ENCODE measurements at regions not wholly inside any gene's neighbourhood (a gene's known extent, or its start where the extent isn't known, plus 50 kb on each side); places are given as distances from the start of the nearest gene placed in this dataset.

DNA sequence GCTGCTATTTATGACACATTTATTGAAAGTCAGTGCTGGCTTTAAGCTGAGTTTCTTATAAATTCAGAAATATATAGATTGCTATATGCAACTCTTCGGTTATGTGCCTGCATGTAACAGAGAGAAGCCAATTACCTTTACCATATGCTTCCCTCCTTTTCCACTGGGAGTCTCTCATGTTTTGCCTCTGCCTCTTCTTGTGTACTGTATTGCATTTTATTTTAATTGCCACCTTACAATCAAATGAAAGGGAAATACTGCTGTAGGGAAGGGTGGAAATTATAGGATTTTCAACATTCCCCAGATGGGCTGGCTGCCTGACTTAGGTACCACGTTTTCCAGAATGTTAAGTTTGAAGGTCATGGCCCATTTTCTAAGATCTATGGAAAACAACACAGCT is 655.4 kb upstream of the SLIT2 start:
- DNase-seq (ENCODE audit: low spot score in 2 of 2, unreplicated experiment in 2 of 2) = no peak
- Mint-ChIP-seq H3K4me1 (peaks cover 16% of the 10 kb centered on the region), H3K27ac (no peak overlapping the region), H3K36me3 (no peaks in the 10 kb centered on the region), H3K27me3 (ENCODE audit: low read depth) (no peaks in the 10 kb centered on the region), H3K9me3 (peaks cover under 1% of the 10 kb centered on the region), H3K4me3 (no peak overlapping the region)
- no peak for TF ChIP-seq CTCF (IDR thresholded peaks at IDR 0.05; ENCODE audit: unreplicated experiment)

DNA sequence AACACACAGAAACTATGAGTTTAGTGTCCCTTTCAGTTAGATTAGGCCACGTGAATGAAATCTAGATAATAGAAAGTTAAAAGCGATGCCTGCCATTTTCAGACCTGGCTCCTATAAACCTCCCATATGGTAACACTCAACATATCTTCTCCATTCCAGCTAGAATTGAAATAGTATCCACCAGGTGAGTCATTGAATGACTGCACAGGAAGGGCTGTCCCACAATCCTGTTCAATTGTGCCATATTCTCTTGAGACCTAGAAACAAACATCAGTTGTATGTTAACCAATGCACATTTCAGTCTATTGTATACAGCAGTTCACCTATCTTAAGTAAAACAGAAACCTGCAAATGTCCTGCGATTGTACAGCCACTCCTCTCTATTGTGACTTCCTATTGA is 659.3 kb upstream of the SLIT2 start:
- no peak for DNase-seq (ENCODE audit: low spot score in 2 of 2, unreplicated experiment in 2 of 2)
- H3K27ac Mint-ChIP-seq = no peak overlapping the region
- H3K9me3 Mint-ChIP-seq = peaks cover 4% of the 10 kb centered on the region
- H3K36me3 Mint-ChIP-seq = peaks cover 2% of the 10 kb centered on the region
- no peak for TF ChIP-seq CTCF (IDR thresholded peaks at IDR 0.05; ENCODE audit: unreplicated experiment)
- H3K4me3 Mint-ChIP-seq = no peak overlapping the region
- peaks cover 26% of the 10 kb centered on the region for H3K4me1 Mint-ChIP-seq
- H3K27me3 Mint-ChIP-seq (ENCODE audit: low read depth) = no peaks in the 10 kb centered on the region

DNA sequence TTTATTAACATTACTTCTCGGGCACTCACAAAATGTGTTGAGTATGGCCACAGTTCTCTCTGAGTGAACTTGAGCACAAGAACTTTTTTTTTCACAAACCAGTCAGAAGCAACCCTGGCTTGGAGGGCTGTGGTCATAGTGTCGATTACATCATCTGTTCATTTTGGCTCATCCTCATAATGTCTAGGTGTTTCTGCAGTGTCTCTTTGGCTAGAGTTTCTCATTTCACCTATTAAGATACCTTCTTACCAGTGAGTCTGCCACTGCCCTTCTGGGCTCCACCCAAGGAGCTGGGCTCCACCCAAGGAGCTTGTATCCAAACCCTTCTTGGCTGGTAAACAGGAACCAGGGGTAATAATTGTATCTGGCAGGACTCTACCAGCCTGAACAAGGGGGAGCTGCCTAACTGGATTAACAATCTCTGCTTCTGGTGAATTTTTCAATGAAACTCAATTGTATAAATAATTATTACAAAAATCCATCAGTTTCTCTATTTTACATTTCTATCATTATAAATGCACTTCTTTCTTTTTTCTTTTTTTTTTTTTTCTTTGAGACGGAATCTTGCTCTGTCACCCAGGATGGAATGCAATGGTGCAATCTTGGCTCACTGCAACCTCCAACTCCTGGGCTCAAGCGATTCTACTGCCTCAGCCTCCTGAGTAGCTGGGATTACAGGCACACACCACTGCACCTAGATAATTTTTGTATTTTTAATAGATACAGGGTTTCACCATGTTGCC is 667.7 kb upstream of the SLIT2 start:
- Mint-ChIP-seq H3K9me3 (no peaks in the 10 kb centered on the region), H3K27ac (no peak overlapping the region)
- no peak for DNase-seq (ENCODE audit: low spot score in 2 of 2, unreplicated experiment in 2 of 2)

DNA sequence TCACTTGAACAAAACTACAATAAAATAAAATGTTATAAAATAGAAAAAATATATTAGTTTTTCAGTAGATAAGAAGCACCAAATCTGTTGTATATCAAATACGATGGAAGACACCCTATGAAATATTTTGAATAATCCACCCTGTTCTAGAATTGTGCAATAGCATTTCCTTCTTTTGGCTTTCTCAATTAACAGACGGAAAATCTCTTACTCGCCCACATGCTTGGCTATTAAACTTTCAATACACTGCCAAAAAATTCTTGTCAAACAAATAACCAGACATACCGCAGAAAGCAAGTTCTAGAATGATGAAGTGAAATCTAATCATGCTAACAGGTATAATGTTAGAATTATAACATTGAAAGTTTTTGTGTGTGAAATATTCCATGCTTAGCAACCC is 671.6 kb upstream of the SLIT2 start:
- Mint-ChIP-seq H3K36me3 (no peaks in the 10 kb centered on the region), H3K27me3 (ENCODE audit: low read depth) (no peaks in the 10 kb centered on the region), H3K4me3 (no peak overlapping the region), H3K4me1 (peaks cover 34% of the 10 kb centered on the region), H3K27ac (no peak overlapping the region), H3K9me3 (no peaks in the 10 kb centered on the region)
- DNase-seq (ENCODE audit: low spot score in 2 of 2, unreplicated experiment in 2 of 2) = no peak
- no peak for TF ChIP-seq CTCF (IDR thresholded peaks at IDR 0.05; ENCODE audit: unreplicated experiment)

More for the DNA sequence above, 667.7 kb upstream of the SLIT2 start:
- peaks cover 25% of the 10 kb centered on the region for H3K4me1 Mint-ChIP-seq
- no peak for TF ChIP-seq CTCF (IDR thresholded peaks at IDR 0.05; ENCODE audit: unreplicated experiment)
- H3K36me3 Mint-ChIP-seq = no peaks in the 10 kb centered on the region
- no peak overlapping the region for H3K4me3 Mint-ChIP-seq
- no peaks in the 10 kb centered on the region for H3K27me3 Mint-ChIP-seq (ENCODE audit: low read depth)

GRCh38 chr4:19579608-19580007 is 672.1 kb upstream of the SLIT2 start:
- Mint-ChIP-seq H3K36me3 (no peaks in the 10 kb centered on the region), H3K9me3 (no peaks in the 10 kb centered on the region), H3K4me3 (no peak overlapping the region), H3K27ac (no peak overlapping the region), H3K27me3 (ENCODE audit: low read depth) (no peaks in the 10 kb centered on the region), H3K4me1 (peaks cover 34% of the 10 kb centered on the region)
- TF ChIP-seq CTCF (IDR thresholded peaks at IDR 0.05; ENCODE audit: unreplicated experiment) = no peak
- no peak for DNase-seq (ENCODE audit: low spot score in 2 of 2, unreplicated experiment in 2 of 2)
